ENCODE measurements at regions not wholly inside any gene's neighbourhood (a gene's known extent, or its start where the extent isn't known, plus 50 kb on each side); places are given as distances from the start of the nearest gene placed in this dataset.

GRCh38 chr11:25990406-25990805 lies 341.5 kb upstream of the ANO3 start:
- no peak for DNase-seq

- no peak for DNase-seq
Measured at GRCh38 chr11:25991476-25991875, 340.5 kb upstream of the ANO3 start.

- no peak for DNase-seq
Measured at GRCh38 chr11:25992294-25992693, 339.6 kb upstream of the ANO3 start.

DNA sequence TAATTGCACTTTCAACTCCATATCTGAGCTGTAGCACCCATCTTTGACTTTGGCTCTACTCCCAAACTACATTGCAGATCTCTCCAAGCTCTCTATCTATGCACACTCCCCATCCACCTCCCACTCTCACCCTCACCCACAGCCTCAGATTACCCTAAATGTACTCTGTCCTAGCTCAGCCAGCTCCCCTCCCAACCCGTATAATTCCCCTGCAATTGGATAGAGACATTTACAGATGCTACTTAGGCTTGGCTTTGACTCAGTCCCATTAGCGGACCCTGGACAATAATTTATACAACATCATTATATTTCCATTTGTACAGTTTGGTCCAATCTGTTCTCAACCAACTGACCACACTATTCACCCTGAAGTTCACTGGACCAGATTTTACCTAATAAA lies 338.9 kb upstream of the ANO3 start:
- no peak for DNase-seq

DNA sequence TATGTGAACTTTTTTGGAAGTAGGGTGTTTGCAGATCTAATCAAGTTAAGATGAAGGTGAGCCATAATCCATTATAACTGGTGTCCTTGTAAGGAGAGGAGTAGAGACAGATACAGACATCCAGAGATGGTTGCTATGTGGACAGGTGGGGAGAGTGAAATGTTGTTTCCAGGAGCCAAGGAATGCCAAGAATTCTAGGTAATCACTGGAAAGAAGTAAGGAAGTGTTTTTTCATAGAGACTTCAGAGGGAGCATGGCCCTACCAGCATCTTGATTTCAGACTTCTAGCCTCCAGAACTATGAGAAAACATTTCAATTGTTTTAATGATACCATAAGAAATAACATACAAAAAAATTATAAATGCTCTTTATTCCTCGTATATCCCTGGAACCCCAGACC lies 320.5 kb upstream of the ANO3 start:
- DNase-seq = no peak

- no peak for DNase-seq
Measured at GRCh38 chr11:26014456-26015115, 317.3 kb upstream of the ANO3 start.

DNA sequence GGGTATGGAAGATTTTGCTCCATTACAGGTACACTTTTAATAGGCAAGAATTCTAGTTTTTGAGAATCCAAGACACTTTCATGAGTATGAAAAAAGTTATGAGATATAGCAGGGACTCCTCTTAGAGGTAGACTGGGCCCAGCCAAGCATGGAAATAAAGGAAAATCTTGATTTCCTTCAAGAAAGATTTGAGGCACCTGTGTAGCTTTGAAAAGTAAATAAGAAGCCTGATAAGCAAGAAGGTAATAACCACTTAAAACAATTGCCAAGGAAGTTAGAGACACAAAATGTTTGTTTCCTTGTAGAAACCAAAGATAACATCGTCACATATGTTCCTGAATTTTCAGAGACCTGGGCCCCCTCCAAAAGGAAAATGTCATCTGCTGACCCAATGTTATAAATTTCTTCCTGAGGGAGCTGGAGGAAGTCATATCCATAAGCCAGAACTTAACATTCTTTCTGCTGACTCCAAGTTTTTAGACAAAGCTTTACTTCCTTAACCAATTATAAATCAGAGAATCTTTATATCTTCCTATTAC lies 314.5 kb upstream of the ANO3 start:
- no peak for DNase-seq

DNA sequence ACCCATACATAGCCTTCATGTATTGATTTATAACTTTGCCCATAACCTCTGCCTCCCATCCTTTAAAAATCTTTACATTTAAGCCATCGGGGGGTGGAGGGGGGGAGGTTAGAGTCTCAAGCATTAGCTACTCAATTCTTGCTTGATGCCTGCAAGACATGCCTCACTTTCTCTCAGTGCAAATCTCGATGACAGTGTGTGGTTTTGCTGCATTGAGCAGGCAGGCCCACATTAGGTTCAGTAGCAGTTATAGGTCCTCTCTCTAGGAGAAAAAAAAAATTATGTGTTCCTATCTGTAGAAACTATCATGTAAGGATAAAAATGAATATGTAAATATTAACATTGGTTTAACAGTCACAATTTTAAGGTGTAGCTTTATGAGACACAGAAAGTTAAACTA lies 314.0 kb upstream of the ANO3 start:
- no peak for DNase-seq

DNA sequence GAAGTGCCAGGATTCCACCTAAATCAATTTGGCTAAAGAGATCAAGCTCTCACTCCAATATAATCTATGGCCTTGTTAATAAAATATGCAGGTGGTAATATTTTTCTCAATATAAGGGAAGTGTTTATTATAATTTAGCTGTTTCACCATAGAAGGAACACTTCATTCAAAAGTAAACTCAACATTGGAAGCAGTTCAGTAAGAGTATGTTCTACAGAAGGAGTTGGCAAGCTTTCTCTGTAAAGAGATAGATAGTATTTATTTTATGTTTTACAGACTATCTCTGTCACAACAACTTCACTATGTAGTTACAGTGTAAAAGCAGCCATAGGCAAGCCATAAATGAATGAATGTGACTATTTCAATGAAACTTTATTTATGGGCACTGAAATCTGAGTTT lies 313.6 kb upstream of the ANO3 start:
- no peak for DNase-seq

GRCh38 chr11:26019386-26019785 lies 312.5 kb upstream of the ANO3 start:
- no peak for DNase-seq

GRCh38 chr11:26021017-26021416 lies 310.9 kb upstream of the ANO3 start:
- no peak for DNase-seq

DNA sequence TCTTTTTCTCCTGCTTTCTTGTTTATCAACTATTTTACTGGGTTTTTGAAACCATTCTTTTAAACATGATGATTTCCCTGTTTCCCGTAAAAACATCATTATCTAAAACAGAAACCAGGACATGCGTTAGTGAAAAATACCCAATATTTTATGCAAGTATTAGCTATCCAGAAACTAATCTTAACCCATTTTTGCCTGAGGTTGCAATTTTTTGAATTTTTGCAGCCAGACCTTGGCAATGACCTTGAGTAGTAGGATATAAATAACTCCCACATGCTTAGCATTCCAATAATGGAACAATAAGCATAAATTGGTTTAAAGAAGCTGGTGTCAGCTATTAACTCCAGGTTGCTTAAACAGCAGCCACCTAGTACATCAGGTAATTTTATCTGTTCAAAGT lies 308.9 kb upstream of the ANO3 start:
- no peak for DNase-seq

- no peak for DNase-seq
Measured at GRCh38 chr11:26025676-26026075, 306.3 kb upstream of the ANO3 start.

DNA sequence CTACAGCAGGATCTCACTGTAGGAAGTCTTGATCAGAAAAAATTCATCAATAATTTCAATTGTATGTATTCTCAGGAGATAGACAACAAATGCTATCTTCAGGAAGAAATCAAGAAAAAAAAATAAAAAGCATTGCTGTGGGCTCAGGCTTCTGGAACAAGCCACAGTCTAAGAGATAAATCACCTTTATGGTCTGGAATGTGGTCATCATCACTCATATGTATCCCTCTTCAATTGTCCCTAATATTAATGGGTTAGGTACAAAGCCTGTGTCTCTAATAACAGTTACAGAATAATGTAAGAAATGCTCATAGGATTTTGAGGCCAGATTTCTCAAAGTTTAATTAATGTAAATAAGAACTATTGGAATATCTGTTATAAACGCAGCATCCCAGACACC lies 305.9 kb upstream of the ANO3 start:
- no peak for DNase-seq

DNA sequence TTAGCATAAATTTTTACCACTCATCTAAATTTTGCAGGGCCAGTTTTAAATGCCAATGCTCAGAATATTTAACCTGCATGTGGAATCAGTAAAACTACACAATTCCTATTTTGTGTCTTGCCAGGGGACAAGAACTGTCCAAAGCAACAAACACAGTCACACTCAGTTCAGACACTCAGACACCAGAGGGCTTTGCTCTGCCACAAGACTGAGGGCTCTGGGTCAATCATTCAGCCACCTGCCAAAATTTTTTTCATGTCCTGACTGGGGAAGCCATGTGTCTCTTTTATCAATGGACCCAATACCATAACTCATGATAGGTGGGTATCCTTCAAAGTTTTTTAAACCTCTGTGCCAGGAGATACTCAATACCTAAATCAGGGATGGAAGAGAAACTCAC lies 304.0 kb upstream of the ANO3 start:
- DNase-seq = no peak

DNA sequence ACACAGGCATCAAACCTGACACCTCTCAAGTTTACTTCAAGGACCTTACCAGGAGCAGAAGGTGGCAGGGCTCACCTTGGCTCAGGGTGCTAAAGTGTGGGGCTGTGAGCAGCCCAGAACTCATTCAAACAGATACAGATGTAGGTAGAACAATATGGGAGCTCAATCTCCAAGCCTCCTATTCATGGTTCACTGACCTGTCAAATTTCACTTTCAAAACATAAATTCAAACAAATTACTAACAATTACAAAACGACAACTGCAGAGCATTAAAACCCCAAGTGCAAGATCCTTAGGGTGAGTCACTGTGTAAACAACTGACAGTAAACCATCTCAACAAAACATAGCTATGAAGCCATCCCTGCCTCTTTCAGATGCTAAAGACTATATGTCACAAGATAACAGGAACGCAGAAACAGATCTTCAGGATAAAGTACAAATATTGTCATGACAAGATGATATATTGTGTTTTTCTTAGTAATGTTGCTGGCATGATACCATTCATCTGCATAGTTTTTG lies 303.5 kb upstream of the ANO3 start:
- DNase-seq = no peak

DNA sequence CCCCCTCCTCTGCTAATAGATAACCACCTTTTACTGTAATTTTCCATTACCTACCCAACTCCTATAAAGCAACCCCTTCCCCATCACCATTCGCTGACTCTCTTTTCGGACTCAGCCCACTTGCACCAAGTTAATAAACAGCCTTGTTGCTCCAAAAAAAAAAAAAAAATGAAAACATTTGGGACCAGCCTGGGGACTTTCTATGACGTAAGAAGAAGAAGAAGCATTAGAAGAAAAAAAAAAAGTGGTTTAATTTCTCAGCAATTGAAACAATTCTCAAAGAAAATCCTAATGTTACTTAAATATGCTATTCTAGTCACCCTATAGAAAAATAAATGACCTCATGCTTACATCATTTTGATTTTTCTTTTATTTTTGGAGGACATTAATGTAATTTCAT lies 301.5 kb upstream of the ANO3 start:
- DNase-seq = no peak

GRCh38 chr11:26032241-26032640 lies 299.7 kb upstream of the ANO3 start:
- no peak for DNase-seq

- DNase-seq = no peak
Measured at GRCh38 chr11:26035696-26036095, 296.2 kb upstream of the ANO3 start.

DNA sequence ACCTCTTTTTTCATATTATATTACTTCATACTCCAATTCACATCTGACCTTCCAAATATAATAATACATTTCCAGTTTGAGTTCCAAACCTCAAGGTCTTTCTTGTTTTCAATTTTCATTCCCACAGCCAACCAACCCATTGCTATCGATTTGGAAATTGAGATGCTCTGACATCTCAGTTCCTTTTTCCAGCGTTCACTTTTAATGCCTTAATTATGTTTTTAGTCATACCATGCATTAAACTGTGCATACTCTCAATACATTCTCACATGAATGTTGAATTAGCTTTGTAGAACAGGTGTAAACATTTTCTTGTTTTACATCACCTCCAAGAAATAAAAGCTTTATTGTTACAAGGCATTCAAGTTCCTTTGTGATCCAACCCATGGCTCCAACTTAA lies 294.2 kb upstream of the ANO3 start:
- DNase-seq = no peak

DNA sequence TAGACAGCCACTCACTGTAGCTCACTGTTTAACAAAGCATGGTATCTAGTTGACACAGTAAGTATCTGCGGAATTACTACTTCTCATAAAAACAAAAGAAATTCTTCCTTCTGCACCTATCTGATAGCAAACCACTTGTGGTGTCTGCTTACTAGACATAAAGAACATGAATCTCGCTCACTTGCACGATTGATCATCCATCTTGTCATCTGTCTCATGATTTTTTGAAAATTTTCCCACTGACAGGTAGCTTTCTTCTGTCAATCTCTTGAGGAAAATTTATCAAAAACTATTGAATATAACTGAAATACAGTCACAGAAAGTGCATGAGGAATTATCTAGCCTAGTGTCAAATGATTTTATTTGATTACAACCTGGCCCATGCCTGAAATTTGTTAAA lies 291.6 kb upstream of the ANO3 start:
- DNase-seq = no peak

DNA sequence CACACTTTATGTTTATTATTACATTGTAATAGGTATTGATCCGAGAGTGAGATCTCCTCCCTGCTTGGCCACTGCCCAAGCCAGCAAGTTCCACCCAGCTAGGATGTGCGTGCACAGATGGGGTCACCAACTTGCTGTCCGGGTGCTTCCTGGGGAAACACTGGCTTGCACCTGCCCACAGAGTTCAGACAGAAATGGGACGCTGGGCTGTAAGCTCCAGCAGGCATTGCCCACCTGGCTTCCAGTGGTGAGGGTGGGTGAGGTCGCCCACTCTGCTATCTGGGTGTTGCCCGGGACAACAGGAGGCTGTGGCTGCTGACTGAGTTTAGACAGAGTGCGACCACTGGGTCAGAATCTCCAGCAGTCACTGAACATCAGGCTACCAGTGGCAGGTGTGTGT lies 289.8 kb upstream of the ANO3 start:
- no peak for DNase-seq

GRCh38 chr11:26043665-26044064 lies 288.3 kb upstream of the ANO3 start:
- DNase-seq = no peak

- DNase-seq = no peak
Measured at GRCh38 chr11:26044389-26044788, 287.5 kb upstream of the ANO3 start.

- no peak for DNase-seq
Measured at GRCh38 chr11:26045082-26045481, 286.8 kb upstream of the ANO3 start.
